HG02870 (cell line): ENCODE measurements at regions not wholly inside any gene's neighbourhood (a gene's known extent, or its start where the extent isn't known, plus 50 kb on each side); places are given as distances from the start of the nearest gene placed in this dataset.
"Not testable (repeated sequence)": the region's sequence is repeated elsewhere in the genome, so short reads cannot be mapped to it uniquely, and the experiment has no call there.

Source experiments
- ATAC-seq: cut with Tn5 transposase; IDR thresholded peaks from one replicate; pipeline ENCODE4 v1.9.1; 2021; ENCODE audit warnings: mild to moderate bottlenecking, moderate library complexity; ENCODE audit not compliant: unreplicated experiment

DNA sequence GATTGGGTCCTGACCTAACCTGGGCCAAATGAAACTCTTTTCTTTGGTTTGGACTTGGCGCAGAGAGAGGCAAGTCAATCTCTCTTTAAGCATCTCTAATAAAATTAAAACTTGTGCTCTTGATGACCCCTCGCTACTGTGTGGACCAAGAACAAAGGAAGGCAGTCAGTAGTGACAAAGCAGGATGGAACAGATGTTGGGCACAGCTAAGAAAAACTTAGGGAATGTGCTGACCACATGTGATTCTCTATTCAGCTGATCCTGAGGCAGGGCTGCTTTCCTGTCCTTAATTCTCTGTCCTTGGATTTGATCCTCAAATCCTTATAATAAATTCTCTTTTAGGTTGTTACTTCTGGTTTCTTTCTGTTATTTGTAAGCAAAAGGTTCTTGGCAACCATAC is 259.9 kb downstream of the ZIC1 start:
- ATAC-seq: no peak

- ATAC-seq: no peak
These were observed 262.9 kb downstream of the ZIC1 start for GRCh38 chr3:147672035-147672434.

DNA sequence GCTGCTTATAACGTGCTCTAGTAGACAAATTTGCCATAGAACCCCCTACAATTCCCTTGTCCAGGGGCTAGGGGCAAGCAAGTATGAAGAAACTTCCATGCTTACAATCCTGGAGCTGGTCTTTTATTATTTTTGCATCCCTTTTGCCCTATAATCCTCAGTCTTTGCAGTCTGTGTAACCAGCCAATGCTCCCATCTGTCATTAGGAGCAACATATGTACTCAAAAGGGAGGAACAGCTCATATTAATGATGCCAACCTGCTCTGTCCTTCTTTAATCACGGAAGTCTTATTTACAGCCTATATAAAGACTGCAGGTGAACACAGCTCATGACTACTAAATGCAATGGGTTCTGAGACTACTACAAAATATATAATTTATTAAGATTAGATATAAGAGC is 263.3 kb downstream of the ZIC1 start:
- no peak for ATAC-seq

- ATAC-seq: no peak
These were observed 266.6 kb downstream of the ZIC1 start for GRCh38 chr3:147675761-147676160.

DNA sequence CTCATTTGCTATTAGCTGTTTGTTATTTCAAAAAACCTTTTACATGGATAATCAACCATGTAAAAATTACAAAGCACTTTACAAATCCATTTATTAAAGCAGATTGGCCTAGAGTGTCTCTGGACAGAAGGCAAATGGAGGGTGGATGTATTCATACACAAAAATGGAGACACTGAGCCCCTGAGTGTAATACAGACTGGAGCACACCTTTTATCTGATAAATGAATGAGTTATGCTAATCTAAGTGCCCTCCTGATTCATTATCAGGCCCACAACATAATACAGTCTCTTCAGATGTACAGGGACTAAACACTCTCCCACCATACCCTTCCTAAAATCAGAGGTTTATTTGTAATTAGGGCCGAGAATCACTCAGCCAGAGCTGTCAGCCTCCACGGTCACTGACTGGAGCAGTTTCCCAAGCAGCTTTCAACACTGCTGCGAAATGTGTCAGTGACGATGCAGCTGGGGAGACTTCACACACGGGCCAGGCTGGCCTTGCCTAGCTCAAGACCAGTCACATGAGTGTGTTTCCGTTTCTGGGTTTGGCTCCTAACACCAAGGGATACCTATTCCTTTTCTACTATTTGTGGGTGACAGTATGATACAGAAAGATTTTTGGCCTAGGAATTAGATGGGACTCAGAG is 271.8 kb downstream of the ZIC1 start:
- ATAC-seq: no peak

DNA sequence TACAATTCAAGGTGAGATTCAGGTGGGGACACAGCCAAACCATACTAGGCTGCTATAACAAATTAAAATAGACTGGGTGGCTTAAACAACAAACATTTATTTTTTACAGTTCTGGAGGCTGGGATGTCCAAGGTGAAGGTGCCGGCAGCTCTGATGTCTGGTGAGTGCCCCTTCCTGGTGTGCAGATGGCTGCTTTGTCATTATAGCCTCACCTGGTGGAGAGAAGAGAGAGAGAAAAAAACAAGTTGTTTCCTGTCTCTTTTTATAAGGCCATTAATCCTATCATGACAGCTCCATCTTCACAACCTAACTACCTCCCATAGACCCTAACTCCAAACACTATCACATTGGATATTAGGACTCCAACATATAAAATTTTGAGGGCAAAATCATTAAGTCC is 279.7 kb downstream of the ZIC1 start:
- no peak for ATAC-seq

GRCh38 chr3:147699175-147699838 is 290.1 kb downstream of the ZIC1 start:
- no peak for ATAC-seq

GRCh38 chr3:147701195-147701594 is 292.0 kb downstream of the ZIC1 start:
- no peak for ATAC-seq

- no peak for ATAC-seq
These were observed 293.3 kb downstream of the ZIC1 start for GRCh38 chr3:147702509-147702908.

DNA sequence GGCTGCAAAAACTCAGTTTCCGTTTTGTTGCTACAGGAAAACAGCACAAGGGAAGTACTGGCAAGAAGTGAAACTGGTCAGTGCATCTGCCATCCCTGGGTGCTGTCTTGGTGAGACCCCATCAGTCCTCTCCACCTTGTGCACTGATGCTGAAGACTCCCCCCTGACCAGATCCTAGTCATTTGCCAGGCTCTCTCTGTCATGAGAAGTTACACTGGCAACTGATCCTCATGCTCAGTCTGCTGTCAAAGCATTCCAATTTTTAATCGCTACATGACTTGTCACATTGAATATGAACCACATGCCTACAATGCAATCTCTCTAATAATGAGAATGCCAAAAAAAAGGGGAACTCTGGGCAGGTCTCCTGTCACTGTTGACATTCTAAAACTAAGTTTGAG is 296.5 kb downstream of the ZIC1 start:
- ATAC-seq: no peak

- ATAC-seq: not testable (repeated sequence)
These were observed 301.6 kb downstream of the ZIC1 start for GRCh38 chr3:147710753-147711152.

- ATAC-seq: no peak
These were observed 303.2 kb downstream of the ZIC1 start for GRCh38 chr3:147712357-147712756.

DNA sequence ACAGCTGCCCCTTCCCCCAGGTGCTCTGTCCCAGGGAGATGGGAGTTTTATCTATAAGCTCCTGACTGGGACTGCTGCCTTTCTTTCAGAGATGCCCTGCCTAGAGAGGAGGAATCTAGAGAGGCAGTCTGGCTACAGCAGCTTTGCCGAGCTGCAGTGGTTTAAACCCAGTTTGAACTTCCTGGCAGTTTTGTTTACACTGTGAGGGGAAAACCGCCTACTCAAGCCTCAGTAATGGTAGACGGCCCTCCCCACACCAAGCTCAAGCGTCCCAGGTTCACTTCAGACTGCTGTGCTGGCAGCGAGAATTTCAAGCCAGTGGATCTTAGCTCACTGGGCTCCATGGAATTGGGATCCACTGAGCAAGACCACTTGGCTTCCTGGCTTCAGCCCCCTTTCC is 303.6 kb downstream of the ZIC1 start:
- not testable (repeated sequence) for ATAC-seq

- ATAC-seq: no peak
These were observed 304.3 kb downstream of the ZIC1 start for GRCh38 chr3:147713234-147714133.

DNA sequence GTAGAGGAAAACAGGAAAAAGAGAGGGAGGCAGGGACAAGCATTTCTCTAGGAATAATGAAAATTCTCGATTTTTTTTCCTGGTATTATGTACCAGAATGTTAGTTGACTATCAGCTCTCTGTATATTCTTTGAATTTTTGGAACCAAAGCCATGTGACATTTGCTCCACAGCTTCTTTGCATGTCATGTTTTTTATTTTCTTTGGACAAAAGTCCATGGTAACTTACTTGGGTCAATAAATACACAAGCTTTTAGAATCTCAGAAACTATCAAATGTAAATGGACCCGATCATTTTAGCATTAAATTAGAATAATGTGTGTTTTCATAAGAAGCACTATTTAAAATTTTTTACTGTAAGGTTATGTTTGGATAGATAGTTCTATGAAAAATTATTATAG is 320.5 kb downstream of the ZIC1 start:
- no peak for ATAC-seq

- no peak for ATAC-seq
These were observed 321.1 kb downstream of the ZIC1 start for GRCh38 chr3:147730284-147730683.

GRCh38 chr3:147733217-147733616 is 324.1 kb downstream of the ZIC1 start:
- no peak for ATAC-seq

- no peak for ATAC-seq
These were observed 326.5 kb downstream of the ZIC1 start for GRCh38 chr3:147735616-147736015.

DNA sequence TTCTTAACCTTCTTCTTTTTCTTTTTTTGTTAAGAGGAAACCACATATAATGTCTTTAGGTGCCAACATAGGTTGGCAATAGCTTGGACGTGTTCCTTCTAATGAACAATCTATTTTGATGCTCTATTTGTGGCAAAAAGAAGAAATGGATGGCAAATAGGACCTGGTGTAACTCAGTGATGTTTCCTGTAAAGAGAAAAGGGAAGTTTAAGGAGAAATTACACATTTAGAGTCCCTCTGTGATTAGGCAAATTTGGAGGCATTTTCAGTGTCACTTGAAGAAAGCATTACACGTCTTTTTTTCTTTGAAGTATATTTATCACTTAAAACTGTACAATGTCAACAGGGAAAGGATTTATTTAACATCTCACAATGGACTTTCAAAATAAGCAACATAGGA is 327.1 kb downstream of the ZIC1 start:
- ATAC-seq: no peak

- no peak for ATAC-seq
These were observed 328.2 kb downstream of the ZIC1 start for GRCh38 chr3:147737376-147737775.

- ATAC-seq: no peak
These were observed 331.8 kb downstream of the ZIC1 start for GRCh38 chr3:147740928-147741327.

DNA sequence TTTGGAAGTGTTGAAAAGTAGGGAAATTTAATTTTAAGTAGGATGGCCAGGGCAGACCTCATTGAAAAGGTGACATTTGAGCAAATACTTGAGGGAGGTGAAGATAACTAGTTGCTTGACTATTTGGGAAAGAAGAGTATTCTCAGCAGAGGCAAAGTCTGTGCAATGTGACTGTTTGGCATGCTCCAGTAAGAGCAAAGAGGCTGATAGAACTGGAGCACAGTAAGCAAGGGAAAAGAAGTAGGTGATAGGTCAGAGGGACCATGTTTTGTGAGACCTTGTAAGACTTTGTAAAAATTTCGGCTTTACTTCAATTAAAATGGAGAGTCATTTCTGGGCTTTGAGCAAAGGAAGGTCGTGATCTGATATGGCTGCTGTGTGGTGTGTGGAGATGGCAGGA is 335.8 kb downstream of the ZIC1 start:
- ATAC-seq: no peak
